ENCODE measurements at regions not wholly inside any gene's neighbourhood (a gene's known extent, or its start where the extent isn't known, plus 50 kb on each side); places are given as distances from the start of the nearest gene placed in this dataset.

GRCh38 chr3:159668461-159668860 is 320.2 kb upstream of the IL12A start:
- no peak for TF ChIP-seq ZNF165 (CRISPR knock-in tag; IDR thresholded peaks at IDR 0.05; ENCODE audit: borderline replicate concordance)
- TF ChIP-seq EZH2 (IDR thresholded peaks at IDR 0.05; ENCODE audit: borderline replicate concordance, low read depth, low read length): no peak
